ENCODE measurements at regions not wholly inside any gene's neighbourhood (a gene's known extent, or its start where the extent isn't known, plus 50 kb on each side); places are given as distances from the start of the nearest gene placed in this dataset.

DNA sequence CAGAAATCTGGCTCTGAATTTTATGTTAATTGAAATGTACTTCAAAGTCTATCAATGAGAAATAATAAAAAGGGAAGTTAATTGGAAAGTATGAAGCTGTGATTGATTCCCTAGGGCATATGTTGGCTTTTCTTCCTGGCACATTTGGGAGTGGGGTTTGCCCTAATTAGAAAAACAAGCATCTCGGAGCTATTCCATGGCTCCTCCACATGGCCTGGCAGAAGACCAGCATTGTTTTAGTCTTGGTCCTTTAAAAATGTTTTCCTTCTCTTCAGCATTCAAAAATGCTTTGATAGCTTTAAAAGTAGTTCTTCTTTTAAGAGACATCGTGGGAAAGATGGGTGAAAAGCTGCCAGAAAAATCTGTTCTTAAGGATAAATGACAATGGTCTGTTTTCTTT is 445.5 kb upstream of the PKDCC start:
- TF ChIP-seq TAF1 (conservative IDR thresholded peaks at IDR 0.05) (no peak), NR2F2 (IDR thresholded peaks at IDR 0.05) (no peak), JUND (IDR thresholded peaks at IDR 0.05) (no peak), YY1 (IDR thresholded peaks at IDR 0.05) (no peak), SP1 (IDR thresholded peaks at IDR 0.05) (no peak), HNF4A (conservative IDR thresholded peaks at IDR 0.05) (no peak), FOXA1 (IDR thresholded peaks at IDR 0.05) (no peak), FOXA2 (IDR thresholded peaks at IDR 0.05) (no peak), RAD21 (IDR thresholded peaks at IDR 0.05) (no peak), HNF4G (IDR thresholded peaks at IDR 0.05) (no peak), GABPA (IDR thresholded peaks at IDR 0.05 in 1 of 2, conservative IDR thresholded peaks at IDR 0.05 in 1 of 2) (no peak)
- TF ChIP-seq, protein P1, sequence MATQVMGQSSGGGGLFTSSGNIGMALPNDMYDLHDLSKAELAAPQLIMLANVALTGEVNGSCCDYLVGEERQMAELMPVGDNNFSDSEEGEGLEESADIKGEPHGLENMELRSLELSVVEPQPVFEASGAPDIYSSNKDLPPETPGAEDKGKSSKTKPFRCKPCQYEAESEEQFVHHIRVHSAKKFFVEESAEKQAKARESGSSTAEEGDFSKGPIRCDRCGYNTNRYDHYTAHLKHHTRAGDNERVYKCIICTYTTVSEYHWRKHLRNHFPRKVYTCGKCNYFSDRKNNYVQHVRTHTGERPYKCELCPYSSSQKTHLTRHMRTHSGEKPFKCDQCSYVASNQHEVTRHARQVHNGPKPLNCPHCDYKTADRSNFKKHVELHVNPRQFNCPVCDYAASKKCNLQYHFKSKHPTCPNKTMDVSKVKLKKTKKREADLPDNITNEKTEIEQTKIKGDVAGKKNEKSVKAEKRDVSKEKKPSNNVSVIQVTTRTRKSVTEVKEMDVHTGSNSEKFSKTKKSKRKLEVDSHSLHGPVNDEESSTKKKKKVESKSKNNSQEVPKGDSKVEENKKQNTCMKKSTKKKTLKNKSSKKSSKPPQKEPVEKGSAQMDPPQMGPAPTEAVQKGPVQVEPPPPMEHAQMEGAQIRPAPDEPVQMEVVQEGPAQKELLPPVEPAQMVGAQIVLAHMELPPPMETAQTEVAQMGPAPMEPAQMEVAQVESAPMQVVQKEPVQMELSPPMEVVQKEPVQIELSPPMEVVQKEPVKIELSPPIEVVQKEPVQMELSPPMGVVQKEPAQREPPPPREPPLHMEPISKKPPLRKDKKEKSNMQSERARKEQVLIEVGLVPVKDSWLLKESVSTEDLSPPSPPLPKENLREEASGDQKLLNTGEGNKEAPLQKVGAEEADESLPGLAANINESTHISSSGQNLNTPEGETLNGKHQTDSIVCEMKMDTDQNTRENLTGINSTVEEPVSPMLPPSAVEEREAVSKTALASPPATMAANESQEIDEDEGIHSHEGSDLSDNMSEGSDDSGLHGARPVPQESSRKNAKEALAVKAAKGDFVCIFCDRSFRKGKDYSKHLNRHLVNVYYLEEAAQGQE (IDR thresholded peaks at IDR 0.05): no peak
- TF ChIP-seq, protein P2, sequence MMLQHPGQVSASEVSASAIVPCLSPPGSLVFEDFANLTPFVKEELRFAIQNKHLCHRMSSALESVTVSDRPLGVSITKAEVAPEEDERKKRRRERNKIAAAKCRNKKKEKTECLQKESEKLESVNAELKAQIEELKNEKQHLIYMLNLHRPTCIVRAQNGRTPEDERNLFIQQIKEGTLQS (IDR thresholded peaks at IDR 0.05): no peak
- TF ChIP-seq, protein P3, sequence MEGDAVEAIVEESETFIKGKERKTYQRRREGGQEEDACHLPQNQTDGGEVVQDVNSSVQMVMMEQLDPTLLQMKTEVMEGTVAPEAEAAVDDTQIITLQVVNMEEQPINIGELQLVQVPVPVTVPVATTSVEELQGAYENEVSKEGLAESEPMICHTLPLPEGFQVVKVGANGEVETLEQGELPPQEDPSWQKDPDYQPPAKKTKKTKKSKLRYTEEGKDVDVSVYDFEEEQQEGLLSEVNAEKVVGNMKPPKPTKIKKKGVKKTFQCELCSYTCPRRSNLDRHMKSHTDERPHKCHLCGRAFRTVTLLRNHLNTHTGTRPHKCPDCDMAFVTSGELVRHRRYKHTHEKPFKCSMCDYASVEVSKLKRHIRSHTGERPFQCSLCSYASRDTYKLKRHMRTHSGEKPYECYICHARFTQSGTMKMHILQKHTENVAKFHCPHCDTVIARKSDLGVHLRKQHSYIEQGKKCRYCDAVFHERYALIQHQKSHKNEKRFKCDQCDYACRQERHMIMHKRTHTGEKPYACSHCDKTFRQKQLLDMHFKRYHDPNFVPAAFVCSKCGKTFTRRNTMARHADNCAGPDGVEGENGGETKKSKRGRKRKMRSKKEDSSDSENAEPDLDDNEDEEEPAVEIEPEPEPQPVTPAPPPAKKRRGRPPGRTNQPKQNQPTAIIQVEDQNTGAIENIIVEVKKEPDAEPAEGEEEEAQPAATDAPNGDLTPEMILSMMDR (IDR thresholded peaks at IDR 0.05; ENCODE audit: low read depth, low read length, missing input control): no peak
- Histone ChIP-seq H3K27ac (ENCODE audit: low read depth in 1 of 2, low read length in 2 of 2) (no peak overlapping the region), H3K9me3 (ENCODE audit: control insufficient read depth in 4 of 4, low read length in 3 of 4) (no peaks in the 10 kb centered on the region)

DNA sequence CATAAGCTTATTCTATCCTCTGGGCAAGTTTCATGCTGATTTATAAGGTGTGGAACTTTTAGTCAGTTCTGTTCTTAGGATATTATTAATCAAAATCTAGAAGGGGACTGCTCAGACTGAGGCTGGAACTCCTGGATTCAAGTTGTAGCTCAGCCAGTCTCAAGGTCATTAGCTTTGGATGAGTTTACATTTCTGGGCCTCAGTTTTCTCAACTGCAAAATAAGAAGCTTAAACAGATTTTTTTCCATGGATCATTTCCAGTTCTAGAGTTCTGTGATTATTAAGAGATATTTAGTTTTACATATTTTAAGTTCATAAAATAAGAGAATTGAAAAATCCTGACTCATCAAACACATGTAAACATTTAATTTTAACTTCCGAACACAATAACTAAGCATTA is 442.5 kb upstream of the PKDCC start:
- DNase-seq (ENCODE audit: low spot score): no peak
- Histone ChIP-seq H3K27ac (ENCODE audit: low read depth in 1 of 2, low read length in 2 of 2) (no peak overlapping the region), H3K36me3 (ENCODE audit: control insufficient read depth in 4 of 4, insufficient read depth in 3 of 4, low read depth in 1 of 4, low read length in 3 of 4) (no peaks in the 10 kb centered on the region), H3K27me3 (ENCODE audit: control insufficient read depth in 4 of 4, insufficient read depth in 4 of 4, low read length in 3 of 4) (no peaks in the 10 kb centered on the region), H3K9ac (ENCODE audit: low read depth in 1 of 2, low read length in 2 of 2) (no peak overlapping the region), H3K9me3 (ENCODE audit: control insufficient read depth in 4 of 4, low read length in 3 of 4) (no peaks in the 10 kb centered on the region), H3K4me1 (ENCODE audit: control insufficient read depth in 4 of 4, insufficient read depth in 4 of 4, low read length in 3 of 4) (no peaks in the 10 kb centered on the region), H3K4me3 (ENCODE audit: low read depth in 1 of 3, low read length in 3 of 3) (no peak overlapping the region)
- WGBS: 73% methylated on average over 1 of the region's 1 CpG
- TF ChIP-seq, protein P3 (IDR thresholded peaks at IDR 0.05; ENCODE audit: low read depth, low read length, missing input control): no peak
- no peak for TF ChIP-seq HNF4G (IDR thresholded peaks at IDR 0.05)
- no peak for TF ChIP-seq FOXA1 (IDR thresholded peaks at IDR 0.05)
- no peak for TF ChIP-seq RXRA (IDR thresholded peaks at IDR 0.05)
- TF ChIP-seq SP1 (IDR thresholded peaks at IDR 0.05): no peak
- TF ChIP-seq NR2F2 (IDR thresholded peaks at IDR 0.05): no peak
- TF ChIP-seq, protein P4, sequence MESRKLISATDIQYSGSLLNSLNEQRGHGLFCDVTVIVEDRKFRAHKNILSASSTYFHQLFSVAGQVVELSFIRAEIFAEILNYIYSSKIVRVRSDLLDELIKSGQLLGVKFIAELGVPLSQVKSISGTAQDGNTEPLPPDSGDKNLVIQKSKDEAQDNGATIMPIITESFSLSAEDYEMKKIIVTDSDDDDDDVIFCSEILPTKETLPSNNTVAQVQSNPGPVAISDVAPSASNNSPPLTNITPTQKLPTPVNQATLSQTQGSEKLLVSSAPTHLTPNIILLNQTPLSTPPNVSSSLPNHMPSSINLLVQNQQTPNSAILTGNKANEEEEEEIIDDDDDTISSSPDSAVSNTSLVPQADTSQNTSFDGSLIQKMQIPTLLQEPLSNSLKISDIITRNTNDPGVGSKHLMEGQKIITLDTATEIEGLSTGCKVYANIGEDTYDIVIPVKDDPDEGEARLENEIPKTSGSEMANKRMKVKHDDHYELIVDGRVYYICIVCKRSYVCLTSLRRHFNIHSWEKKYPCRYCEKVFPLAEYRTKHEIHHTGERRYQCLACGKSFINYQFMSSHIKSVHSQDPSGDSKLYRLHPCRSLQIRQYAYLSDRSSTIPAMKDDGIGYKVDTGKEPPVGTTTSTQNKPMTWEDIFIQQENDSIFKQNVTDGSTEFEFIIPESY (IDR thresholded peaks at IDR 0.05): no peak
- no peak for TF ChIP-seq YY1 (IDR thresholded peaks at IDR 0.05)
- TF ChIP-seq EGR1 (IDR thresholded peaks at IDR 0.05; ENCODE audit: low read depth in 2 of 2): no peak
- TF ChIP-seq JUND (IDR thresholded peaks at IDR 0.05): no peak
- no peak for TF ChIP-seq HNF4A (conservative IDR thresholded peaks at IDR 0.05)
- TF ChIP-seq TAF1 (conservative IDR thresholded peaks at IDR 0.05): no peak
- TF ChIP-seq, protein P5, sequence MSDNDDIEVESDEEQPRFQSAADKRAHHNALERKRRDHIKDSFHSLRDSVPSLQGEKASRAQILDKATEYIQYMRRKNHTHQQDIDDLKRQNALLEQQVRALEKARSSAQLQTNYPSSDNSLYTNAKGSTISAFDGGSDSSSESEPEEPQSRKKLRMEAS (IDR thresholded peaks at IDR 0.05): no peak
- TF ChIP-seq, protein P1 (IDR thresholded peaks at IDR 0.05): no peak
- no peak for TF ChIP-seq RAD21 (IDR thresholded peaks at IDR 0.05)

More for the DNA sequence above, 445.5 kb upstream of the PKDCC start:
- no peak for DNase-seq (ENCODE audit: low spot score)
- Histone ChIP-seq H3K4me1 (ENCODE audit: control insufficient read depth in 4 of 4, insufficient read depth in 4 of 4, low read length in 3 of 4) (no peaks in the 10 kb centered on the region), H3K36me3 (ENCODE audit: control insufficient read depth in 4 of 4, insufficient read depth in 3 of 4, low read depth in 1 of 4, low read length in 3 of 4) (no peaks in the 10 kb centered on the region), H3K27me3 (ENCODE audit: control insufficient read depth in 4 of 4, insufficient read depth in 4 of 4, low read length in 3 of 4) (peaks cover 0 to 2% (median 0%) of the 10 kb centered on the region in 4 donors), H3K4me3 (ENCODE audit: low read depth in 1 of 3, low read length in 3 of 3) (no peak overlapping the region), H3K9ac (ENCODE audit: low read depth in 1 of 2, low read length in 2 of 2) (no peak overlapping the region)
- 65% methylated on average over 2 of the region's 2 CpGs for WGBS
